ENCODE measurements at regions not wholly inside any gene's neighbourhood (a gene's known extent, or its start where the extent isn't known, plus 50 kb on each side); places are given as distances from the start of the nearest gene placed in this dataset.
"Not testable (repeated sequence)": the region's sequence is repeated elsewhere in the genome, so short reads cannot be mapped to it uniquely, and the experiment has no call there.

DNA sequence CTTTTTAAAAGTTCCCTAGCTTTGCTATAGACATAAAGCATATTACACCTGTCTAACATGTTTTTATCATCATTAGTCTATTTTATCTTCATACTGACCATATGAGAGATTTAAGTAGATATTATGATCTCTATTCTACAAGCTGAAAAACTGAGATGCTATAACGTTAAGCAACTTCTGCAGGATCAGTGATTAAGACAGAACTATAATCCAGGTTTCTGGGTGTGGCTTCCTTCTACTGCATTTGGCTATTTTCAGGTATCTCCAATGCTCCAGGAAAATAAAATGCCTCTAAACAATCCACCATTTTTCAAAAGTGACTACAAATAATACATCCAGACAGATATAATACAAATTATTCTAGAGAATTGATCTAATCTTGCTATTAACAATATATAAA, 53.4 kb downstream of the RGS2 start:
- no peak for DNase-seq

DNA sequence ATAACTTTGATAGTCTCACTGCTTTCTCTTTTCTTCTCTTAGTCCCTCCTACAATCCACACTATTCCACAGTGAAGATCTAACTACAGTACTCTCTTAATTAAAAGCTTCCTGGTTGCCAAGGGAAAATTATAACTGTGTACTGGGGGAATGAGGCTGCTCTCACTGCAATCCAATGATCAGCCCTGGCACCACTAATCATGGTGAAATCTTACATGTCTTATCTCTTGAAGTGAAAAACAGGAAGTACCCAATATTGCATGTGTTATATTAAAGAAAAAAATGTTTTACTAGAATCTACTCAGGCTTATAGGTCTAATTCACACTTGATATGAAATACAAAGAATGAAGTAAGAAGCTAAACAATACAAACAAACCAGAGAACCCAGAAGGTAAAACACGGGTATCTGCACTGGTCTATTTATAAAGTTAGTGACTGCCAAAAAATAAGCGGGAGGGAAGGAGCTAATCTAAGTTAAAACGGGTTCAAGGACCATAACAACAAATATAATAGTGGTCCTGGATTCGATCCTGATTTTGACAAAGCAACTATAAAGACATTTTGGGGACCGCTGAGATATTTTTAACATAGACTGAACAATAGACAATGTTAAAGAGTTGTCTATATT, 57.5 kb downstream of the RGS2 start:
- DNase-seq: no peak

- DNase-seq: no peak
Measured at GRCh38 chr1:192867180-192867579, 58.3 kb downstream of the RGS2 start.

DNA sequence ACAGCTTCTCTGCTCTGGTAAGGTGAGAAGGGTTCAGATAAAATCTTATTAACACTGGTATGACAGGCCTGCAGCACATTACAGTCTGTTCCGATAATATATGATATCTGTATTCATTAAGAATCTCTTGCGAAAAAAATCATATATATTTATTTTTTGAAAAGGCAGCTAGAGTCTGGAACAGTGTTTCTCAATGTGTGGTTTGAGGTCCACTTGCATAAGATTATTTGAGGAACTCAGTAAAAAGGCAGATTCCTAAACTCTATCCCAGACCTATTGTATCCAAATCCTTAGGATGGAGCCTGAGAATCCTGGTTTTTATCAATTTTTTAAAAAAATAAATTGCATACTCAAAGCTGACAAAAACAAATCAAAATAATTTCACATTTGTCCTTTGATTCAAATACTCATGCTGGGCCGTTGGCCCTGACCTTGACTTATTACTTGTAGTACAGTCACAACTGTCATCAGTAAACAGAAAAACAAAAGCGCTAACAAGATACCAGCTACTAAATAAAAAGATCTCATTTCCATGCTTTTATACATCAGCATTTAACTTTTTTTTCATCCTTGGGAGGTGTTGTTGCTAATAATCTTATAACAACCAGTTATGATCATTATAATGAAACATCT, 60.6 kb downstream of the RGS2 start:
- DNase-seq: no peak

DNA sequence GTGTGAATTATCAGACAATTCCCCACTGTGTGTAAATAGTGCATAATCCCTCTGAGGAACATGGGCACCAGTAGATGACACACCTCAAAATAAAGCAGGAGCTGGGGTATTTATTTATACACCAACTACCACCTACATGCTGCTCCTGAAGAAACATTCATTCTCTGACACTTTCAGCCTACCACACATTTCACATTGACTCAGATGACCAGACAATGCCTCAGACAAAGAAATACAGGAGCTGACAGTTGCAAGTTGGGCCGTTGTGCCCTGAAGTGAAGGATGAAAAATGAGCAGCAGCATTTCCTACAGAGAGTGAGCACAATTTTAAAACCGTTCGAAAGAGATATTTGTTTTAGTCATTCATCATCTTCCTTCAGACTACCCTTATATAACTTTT, 63.2 kb downstream of the RGS2 start:
- no peak for DNase-seq

DNA sequence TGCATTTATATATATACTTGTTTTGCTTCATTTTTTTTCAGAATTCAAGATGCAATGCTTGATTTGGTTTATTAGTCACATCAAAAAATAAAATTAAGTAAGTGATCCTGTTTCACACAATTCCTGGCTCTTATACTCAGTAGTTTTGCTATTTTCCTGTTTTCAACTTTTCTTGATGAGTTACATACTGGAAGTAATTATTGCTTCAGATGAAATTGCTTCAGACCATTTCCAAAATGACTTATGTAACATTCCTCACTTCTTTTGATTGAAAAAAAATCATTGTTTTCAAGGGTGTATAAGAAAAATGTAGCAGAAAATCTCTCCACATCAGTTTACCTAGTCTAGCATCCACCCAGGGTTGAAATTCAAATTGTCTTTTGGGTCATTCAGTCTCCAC, 65.0 kb downstream of the RGS2 start:
- DNase-seq: no peak

DNA sequence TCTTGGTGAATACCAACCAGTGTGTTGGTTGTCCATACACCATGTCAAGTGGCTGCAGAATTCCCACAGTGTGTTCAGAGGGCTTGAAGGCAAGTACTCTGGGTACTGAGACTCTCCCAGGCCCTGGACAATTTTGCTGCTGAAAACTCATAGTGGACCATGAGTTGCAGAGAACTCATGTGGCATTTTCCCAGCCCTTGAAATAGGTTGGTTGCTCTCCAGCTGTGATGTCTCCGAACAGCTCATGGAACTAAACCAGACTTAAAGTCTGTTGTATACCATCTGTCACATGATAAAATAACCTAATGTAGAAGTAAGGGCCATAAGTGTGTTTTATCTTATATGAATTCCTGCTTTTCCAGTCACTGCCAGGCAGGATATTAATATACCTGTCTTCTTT, 67.8 kb downstream of the RGS2 start:
- DNase-seq: no peak

- no peak for DNase-seq
Measured at GRCh38 chr1:192877283-192877886, 68.5 kb downstream of the RGS2 start.

DNA sequence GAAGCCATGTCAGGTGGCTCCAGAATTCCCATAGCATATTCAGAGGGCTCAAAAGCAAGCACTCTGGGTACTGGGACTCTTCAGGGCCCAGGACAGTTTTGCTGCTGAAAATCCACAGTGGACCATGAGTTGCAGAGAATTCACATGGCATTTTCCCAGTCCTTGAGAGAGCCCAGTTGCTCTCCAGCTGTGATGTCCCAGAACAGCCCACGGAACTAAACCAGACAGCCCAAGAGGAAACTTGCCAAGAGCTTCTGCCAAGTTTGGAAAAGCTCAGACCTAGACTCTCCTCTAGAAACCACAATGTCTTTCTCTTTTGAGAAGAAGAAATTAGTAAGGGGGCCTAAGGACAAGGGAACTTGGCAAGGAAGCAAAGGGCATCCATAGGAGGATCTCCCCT, 69.4 kb downstream of the RGS2 start:
- no peak for DNase-seq

GRCh38 chr1:192879406-192879805, 70.6 kb downstream of the RGS2 start:
- no peak for DNase-seq

DNA sequence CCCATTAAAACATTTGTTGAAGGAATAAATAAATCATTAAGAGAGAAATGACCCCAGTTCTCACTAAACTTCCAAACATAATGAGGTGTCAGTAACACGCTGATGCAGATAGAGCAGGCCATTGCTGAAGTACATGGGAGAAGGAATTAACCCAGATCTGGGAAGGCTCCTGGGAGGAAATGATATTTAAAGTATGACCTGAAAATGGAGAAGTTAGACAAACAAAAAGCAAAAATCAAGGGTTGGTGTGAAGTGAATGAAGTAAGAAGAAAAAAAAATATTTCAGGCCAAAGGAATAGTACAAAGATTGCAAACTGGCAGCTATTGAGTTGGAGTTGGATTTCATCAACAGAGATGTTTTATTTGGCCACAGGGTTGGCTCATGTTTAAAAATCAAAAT, 71.4 kb downstream of the RGS2 start:
- DNase-seq: no peak

DNA sequence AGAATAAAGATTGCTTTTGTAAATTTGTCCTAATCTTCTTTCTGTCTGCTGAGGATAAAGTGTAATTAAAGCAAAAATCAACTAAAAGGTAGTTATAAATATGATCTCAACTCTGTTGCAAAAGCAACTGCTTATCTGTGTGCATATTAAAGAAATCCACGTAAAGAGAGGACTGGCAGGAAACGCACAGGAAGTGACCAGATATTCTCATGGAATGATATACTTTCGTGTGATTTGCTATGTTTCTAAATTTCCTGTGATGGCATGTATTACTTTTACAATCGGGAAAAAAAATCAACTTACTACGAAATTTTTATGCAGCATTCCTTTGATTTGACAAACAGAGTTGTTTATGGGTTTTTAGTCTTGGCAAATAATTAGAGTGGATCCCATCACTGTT, 75.4 kb downstream of the RGS2 start:
- DNase-seq: no peak

GRCh38 chr1:192885387-192885786, 76.5 kb downstream of the RGS2 start:
- DNase-seq: not testable (repeated sequence)

DNA sequence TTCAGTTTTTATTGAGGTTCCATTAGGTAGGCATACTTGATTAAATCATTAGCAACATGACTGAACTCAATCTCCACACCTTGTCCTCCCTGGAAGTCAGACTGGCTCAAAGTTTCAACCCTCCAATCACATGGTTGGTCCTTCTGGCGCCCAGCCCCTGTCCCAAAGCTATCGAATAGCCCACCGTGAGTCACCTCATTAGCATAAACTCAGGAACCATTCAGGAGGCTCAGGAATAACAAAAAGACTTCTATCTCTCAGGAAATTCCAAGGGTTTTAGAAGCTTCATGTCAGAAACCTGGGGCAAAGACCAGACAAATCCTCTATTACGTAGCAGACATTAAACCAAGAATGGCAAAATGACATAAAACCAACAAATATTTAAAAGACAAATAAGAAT, 78.6 kb downstream of the RGS2 start:
- DNase-seq: no peak

DNA sequence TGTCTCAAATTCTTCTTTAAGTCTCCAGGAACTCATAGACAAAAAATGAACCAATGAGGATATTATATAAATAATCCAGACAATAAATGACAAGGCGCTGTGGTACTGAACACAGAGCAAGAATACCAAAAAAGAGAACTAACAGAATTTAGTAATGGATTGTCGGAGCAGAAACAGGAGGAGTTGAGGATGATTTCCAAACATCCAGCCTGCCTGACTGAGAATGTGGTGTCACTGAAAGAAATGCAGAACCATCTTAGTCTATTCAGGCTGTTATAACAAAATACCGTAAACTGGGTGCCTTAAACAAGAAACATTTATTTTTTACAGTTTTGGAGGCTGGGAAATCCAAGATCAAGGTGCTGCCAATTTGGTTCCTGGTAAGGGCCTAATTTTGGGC, 79.7 kb downstream of the RGS2 start:
- DNase-seq: no peak

DNA sequence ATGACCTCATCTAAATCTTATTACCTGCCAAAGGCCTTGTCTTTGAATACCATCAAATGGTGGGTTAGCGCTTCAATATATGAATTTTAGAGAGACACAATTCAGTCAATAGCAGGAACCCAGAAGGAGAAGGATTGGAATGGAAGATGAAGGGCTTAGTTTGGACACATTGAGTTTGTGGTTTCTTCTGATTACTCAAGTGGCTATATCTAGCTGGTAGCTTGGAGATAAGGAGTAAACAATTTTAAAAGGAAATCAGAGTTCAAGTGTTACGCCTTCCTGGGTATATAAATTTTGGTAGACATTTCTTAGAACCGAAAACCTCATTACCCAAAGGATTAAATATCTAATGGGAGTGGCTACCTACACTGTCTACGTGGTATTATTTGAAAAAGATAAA, 80.2 kb downstream of the RGS2 start:
- DNase-seq: no peak

DNA sequence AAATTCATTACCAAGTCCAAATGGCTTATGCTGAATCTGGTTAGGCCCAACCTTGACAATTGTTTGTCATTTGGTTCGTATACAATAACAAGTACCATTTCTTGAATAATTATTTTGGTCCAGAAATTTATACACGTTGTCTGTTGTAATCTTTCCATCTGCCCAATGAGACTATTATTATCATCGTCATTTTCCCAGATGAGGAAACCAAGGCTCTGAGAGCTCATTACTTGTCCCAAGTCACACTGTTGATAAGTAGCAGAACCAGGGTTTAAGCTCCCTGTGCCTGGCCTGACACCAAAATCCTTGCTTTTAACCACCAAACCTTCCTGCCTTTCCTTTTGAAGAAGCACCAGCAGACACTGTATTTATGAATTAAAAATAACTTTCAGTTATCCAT, 81.3 kb downstream of the RGS2 start:
- DNase-seq: no peak

DNA sequence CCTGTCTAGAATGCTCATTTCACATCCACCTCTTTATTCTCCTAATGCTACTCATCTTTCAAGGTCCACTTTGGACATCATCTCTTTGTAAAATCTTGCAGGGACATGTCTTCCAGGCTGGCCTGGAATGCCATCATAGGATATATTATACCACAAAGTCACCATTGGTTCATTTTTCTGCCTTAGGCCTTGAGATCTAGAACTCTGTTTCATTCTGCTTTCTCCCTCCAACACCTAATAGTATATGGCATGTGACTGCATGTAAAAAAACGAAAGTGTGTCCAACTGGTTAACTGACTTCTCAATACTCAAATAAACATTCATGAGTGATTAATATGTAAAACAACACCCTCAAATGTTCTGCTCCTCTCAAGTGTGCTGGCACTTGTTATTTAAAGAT, 84.1 kb downstream of the RGS2 start:
- no peak for DNase-seq

GRCh38 chr1:192895487-192895886, 86.6 kb downstream of the RGS2 start:
- not testable (repeated sequence) for DNase-seq

GRCh38 chr1:192896376-192896775, 87.5 kb downstream of the RGS2 start:
- DNase-seq: no peak

GRCh38 chr1:192901500-192901899, 92.7 kb downstream of the RGS2 start:
- no peak for DNase-seq

GRCh38 chr1:192903142-192903541, 94.3 kb downstream of the RGS2 start:
- no peak for DNase-seq

DNA sequence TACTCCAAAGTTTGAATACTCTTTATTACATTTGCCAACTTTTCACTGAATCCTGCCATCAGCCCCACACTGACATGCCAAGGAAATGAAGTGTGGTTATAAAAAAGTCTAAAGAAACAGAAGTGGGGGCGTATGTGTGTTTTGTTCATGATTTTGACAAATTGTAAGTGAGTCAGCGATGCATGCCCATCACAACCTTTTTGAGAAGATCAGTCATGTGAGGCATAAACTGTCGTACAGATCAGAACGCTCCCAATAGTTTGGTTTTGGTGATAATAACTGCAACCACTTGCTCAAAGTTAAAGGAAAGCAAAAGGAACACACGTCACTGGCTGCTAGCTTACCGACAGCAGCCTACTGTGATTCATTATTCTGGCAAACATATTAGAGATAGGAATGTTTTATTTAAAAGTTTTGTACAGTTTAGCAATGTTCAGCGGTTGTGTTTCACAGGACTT, 95.6 kb downstream of the RGS2 start:
- no peak for DNase-seq

GRCh38 chr1:192905049-192905448, 96.2 kb downstream of the RGS2 start:
- DNase-seq: no peak

- DNase-seq: no peak
Measured at GRCh38 chr1:192906334-192906733, 97.5 kb downstream of the RGS2 start.
